Sciatic nerve (tissue), 2 donors: ENCODE measurements at regions not wholly inside any gene's neighbourhood (a gene's known extent, or its start where the extent isn't known, plus 50 kb on each side); places are given as distances from the start of the nearest gene placed in this dataset.

Source experiments
- ATAC-seq: fragments of 200-7000 bp; cut with Tn5 transposase; one replicate; pipeline ENCODE4 v1.9.1; 2020; ENCODE audit warnings: mild to moderate bottlenecking, moderate library complexity
- DNase-seq: peaks from one replicate; pipeline ENCODE4 v3.0.0-alpha.2; 2020; ENCODE audit warnings: low spot score
- intact Hi-C: fragments of 100-400 bp; cut with DNase I; formaldehyde crosslinking; loops from one replicate; pipeline ENCODE4 v1.14.2; 2022
- donor health status: DM: no; HTN: no; CAD: no.
- donor health status: DM: no; HTN: no; CAD: no.

DNA sequence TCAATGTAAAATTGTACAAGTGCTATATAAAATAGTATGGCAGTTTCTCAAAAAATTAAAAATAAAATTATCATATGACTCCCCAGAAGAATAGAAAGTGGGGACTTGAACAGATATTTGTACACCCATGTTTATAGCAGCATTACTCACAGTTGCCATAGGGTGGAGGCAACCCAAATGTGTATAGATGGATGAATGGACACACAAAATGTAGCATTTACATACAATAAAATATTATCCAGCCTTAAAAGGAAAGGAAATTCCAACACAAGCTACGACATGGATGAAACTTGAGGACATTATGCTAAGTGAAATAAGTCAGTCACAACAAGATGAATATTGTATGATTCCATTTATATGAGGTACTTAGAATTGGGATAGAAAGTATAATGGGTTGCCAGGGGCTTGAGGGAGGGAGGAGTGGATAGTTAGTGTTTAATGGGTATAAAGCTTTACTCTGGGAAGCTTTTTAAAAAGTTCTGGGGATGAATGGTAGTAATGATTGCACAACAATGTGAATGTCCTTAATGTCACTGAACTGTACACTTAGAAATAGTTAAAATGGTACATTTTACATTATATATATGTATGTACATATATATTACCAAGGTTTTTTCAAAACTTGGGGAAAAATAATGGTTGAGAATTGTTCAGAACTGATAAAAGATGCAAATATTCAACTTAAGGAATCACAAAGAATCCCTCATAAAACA, 53.0 kb upstream of the ADORA3 start:
- intact Hi-C loops, result no loop called here

DNA sequence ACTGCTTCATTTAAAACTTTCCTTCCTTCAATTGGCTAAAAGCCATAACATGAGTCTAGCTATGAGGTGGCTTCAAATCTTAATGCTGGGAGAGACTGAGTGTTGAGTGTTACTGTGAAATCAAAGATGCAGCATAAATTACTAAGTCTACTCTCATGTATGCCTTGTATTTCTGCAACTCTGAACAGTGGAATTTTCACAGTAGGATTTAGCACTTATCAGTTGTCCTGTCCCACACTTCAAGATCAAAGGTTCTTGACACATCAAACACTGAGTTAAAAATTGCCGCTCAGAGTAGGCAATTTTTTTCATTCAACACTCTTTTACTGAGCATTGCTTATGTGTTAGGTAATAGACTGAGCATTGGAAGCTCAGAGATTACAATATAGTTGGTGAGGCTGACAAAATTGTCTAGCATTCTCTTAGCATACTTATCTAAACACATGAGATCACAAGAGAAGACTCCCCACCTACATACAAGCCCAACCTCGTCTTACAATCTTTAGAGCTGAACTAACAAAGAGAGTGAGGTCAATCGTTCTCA, 56.4 kb upstream of the ADORA3 start:
- ATAC-seq (no peak), DNase-seq (no peak)
- intact Hi-C loops, result no loop called here

More for the DNA sequence above, 53.0 kb upstream of the ADORA3 start:
- DNase-seq (no peak), ATAC-seq (no peak)

DNA sequence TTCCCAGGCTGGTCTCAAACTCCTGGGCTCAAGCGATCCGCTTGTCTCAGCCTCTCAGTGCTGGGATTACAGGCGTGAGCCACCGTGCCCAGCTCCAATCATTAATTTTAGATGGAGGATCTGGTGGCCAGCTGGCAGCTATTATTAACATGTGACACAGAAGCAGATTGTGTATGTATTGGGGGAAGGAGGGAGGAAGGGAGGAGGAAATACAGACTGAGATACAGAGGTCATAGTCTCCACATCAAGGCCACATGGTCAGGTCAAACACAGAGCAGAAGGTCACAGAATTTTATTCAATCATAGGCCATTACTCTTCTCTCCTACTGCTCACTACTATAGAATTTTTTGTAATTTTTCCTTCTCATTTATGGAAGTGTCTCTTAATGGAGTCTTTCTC, 57.9 kb upstream of the ADORA3 start:
- DNase-seq (no peak), ATAC-seq (no peak)
- intact Hi-C loops, result no loop called here

DNA sequence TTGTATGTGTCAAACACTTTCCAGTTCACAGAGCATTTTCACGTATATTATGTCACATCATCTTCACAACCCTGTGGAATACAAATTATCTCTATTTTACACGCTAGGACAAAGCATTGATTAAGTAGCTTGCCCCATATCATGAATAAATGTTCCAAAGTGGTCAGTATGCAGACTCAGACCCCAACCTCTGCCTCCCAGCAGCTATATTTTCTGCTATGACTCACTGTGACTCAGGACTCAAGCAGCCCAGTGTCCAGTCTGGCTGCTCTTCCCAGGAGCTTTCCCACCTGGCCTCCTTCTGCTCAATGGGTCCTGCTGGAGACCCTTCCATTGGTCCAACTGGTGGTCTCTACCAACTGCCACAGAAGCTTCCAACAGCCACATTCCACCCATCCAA, 56.0 kb upstream of the RAP1A start:
- intact Hi-C loops, result no loop called here
- DNase-seq (no peak), ATAC-seq (no peak)

DNA sequence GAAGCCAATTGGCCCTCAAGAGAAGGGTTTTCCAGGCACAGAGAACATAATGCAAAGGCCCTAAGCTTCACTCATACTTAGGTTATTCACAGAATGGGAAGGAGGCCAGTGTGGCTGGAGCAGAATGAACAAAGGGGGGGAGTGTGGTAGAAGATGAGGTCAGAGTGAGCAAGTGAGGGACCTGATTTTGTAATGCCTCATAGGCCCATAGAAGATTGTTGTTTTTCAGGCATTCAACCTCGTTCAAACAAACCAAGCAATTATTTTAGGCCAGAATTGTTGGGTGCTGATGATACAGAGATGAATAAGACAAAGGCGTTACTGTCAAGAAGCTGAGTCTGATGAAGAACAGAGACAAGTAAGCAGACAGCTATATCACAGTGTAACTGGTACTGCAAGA, 54.5 kb upstream of the RAP1A start:
- ATAC-seq (peak; percentile 79), DNase-seq (no peak)
- intact Hi-C loops, result no loop called here

DNA sequence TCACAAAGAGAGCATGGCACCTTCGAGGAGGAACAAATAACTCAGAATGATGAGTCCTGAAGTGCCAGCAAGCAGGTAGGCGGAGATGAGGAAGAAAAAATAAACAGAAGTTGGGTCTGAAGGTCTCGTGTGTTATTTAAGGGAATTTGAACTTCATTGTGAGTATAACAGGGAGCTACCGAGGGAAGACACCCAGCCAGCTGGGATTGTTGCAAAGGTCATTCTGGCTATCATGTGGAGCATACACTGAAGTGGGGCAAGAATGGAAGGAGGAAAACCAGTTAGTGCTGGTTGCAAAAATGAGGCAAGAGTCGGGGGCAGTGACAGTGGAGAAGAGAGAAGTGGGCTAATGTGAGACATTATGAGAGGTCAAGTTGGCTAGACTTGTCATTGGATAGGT, 53.6 kb upstream of the RAP1A start:
- intact Hi-C loops, result no loop called here
- DNase-seq, result no peak
- no peak for ATAC-seq

DNA sequence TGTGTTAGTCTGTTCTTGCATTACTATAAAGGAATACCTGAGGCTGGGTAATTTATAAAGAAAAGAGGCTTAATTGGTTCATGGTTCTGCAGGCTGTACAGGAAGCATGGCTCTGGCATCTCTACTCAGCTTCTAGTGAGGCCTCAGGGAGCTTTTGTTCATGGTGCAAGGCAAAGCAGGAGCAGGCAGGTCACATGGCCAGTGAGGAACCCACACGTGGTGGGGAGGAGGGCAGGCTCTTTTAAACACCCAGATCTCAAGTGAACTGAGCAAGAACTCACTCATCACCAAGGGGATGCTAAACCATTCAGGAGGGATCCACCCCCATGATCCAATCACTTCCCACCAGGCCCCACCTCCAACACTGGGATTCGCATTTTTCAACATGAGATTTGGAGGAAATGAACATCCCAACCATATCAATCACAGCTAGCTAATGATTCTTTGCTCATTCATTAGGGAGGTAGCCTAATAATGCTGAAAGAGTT, 51.4 kb upstream of the RAP1A start:
- ATAC-seq (no peak), DNase-seq (no peak)
- intact Hi-C loops, result no loop called here
